Body of pancreas (tissue), 4 donors: ENCODE measurements at regions not wholly inside any gene's neighbourhood (a gene's known extent, or its start where the extent isn't known, plus 50 kb on each side); places are given as distances from the start of the nearest gene placed in this dataset.

Experiments used
- ATAC-seq: fragments of 150-250 bp; one replicate; pipeline ENCODE4 v1.9.1; 2016
- DNase-seq, 4 donors: peaks; one replicate each; pipeline ENCODE4 v3.0.0-alpha.2; 2019
- H3K27ac ChIP-seq, 4 donors: fragments of 200-600 bp; sonication (generic); 1 replicate in 3 of 4; 2 replicates in 1 of 4; pipeline versions ENCODE4 v1.5.1 to v1.6.1; 2016 to 2019; ENCODE audit warnings: mild to moderate bottlenecking in 1 of 4, mixed read lengths in 1 of 4, moderate library complexity in 1 of 4
- H3K27me3 ChIP-seq, 2 donors: fragments of 200-600 bp; sonication (generic); one replicate each; pipeline ENCODE4 v1.6.0; 2016; ENCODE audit warnings: mild to moderate bottlenecking in 1 of 2
- H3K36me3 ChIP-seq, 2 donors: fragments of 200-600 bp; sonication (generic); replicated peaks in 1 of 2; 2 replicates each; pipeline ENCODE4 v1.5.1; 2016; ENCODE audit warnings: low read depth in 2 of 2; ENCODE audit not compliant: insufficient read depth in 1 of 2
- H3K4me1 ChIP-seq: fragments of 200-600 bp; sonication (generic); one replicate; pipeline ENCODE4 v1.6.0; 2016
- H3K4me3 ChIP-seq, 2 donors: fragments of 200-600 bp; sonication (generic); 1 replicate in 1 of 2; 2 replicates in 1 of 2; pipeline ENCODE4 v1.5.1; 2016 to 2019
- H3K9me3 ChIP-seq, 3 donors: fragments of 200-600 bp; sonication (generic); 1 replicate in 2 of 3; 2 replicates in 1 of 3; pipeline ENCODE4 v1.5.1; 2016
- CTCF ChIP-seq, 7 experiments: fragments of 450-650 bp in 4 of 7; fragments of 200-600 bp in 3 of 7; sonication (generic) in 3 of 7; IDR thresholded peaks; one replicate each; pipeline ENCODE4 v1.5.1; 2016 to 2019; ENCODE audit warnings: antibody characterized with exemption in 7 of 7
- POLR2A ChIP-seq, 3 donors: fragments of 450-650 bp; IDR thresholded peaks; one replicate each; pipeline ENCODE4 v1.6.1; 2016; ENCODE audit warnings: antibody characterized with exemption in 3 of 3, mild to moderate bottlenecking in 2 of 3
- WGBS, 2 donors: methylation state at CpG; one replicate each; pipeline ENCODE4 v1.1.5; 2017; 5-methylcytosine and 5-hydroxymethylcytosine counted together
- intact Hi-C: fragments of 100-400 bp; cut with DNase I; formaldehyde crosslinking; loops from one replicate; pipeline ENCODE4 v1.15.1; 2023

- H3K27me3 ChIP-seq, result no peaks in the 10 kb centered on the region
- H3K9me3 ChIP-seq, result no peaks in the 10 kb centered on the region
- WGBS, 2 donors, result 44 to 50% methylated on average over 2 of the region's 2 CpGs
- no peaks in the 10 kb centered on the region for H3K4me1 ChIP-seq
- TF ChIP-seq POLR2A (IDR thresholded peaks at IDR 0.05) (no peak), CTCF (IDR thresholded peaks at IDR 0.05) (no peak)
- H3K27ac ChIP-seq, result no peak overlapping the region
- H3K36me3 ChIP-seq, result no peaks in the 10 kb centered on the region
- ATAC-seq, result no peak
- DNase-seq, result no peak
- intact Hi-C loops, result no loop called here
- no peak overlapping the region for H3K4me3 ChIP-seq
Measured at GRCh38 chr3:118550122-118550521, 484.5 kb downstream of the IGSF11 start.

GRCh38 chr3:118550556-118550955, 484.1 kb downstream of the IGSF11 start:
- intact Hi-C loops, result no loop called here
- no peak for DNase-seq
- Histone ChIP-seq H3K9me3 (no peaks in the 10 kb centered on the region), H3K4me1 (no peaks in the 10 kb centered on the region), H3K27me3 (no peaks in the 10 kb centered on the region), H3K27ac (no peak overlapping the region), H3K36me3 (no peaks in the 10 kb centered on the region), H3K4me3 (no peak overlapping the region)
- no peak for ATAC-seq
- TF ChIP-seq POLR2A (IDR thresholded peaks at IDR 0.05), result no peak
- TF ChIP-seq CTCF (IDR thresholded peaks at IDR 0.05), result no peak

- ATAC-seq, result no peak
- WGBS, 2 donors, result 77 to 87% methylated on average over 5 of the region's 5 CpGs
- intact Hi-C loops, result no loop called here
- Histone ChIP-seq H3K9me3 (no peaks in the 10 kb centered on the region), H3K27ac (no peak overlapping the region), H3K36me3 (no peaks in the 10 kb centered on the region), H3K27me3 (no peaks in the 10 kb centered on the region), H3K4me1 (no peaks in the 10 kb centered on the region), H3K4me3 (no peak overlapping the region)
- no peak for TF ChIP-seq CTCF (IDR thresholded peaks at IDR 0.05)
- no peak for TF ChIP-seq POLR2A (IDR thresholded peaks at IDR 0.05)
- DNase-seq, result no peak
Measured at GRCh38 chr3:118554148-118554838, 480.4 kb downstream of the IGSF11 start.

GRCh38 chr3:118556983-118557382, 477.7 kb downstream of the IGSF11 start:
- Histone ChIP-seq H3K36me3 (no peaks in the 10 kb centered on the region), H3K27ac (no peak overlapping the region), H3K4me3 (no peak overlapping the region), H3K4me1 (no peaks in the 10 kb centered on the region), H3K27me3 (no peaks in the 10 kb centered on the region), H3K9me3 (no peaks in the 10 kb centered on the region)
- ATAC-seq (no peak), DNase-seq (no peak)
- TF ChIP-seq CTCF (IDR thresholded peaks at IDR 0.05), result no peak
- TF ChIP-seq POLR2A (IDR thresholded peaks at IDR 0.05), result no peak
- intact Hi-C loops, result no loop called here

- no peak overlapping the region for H3K4me3 ChIP-seq
- no peaks in the 10 kb centered on the region for H3K36me3 ChIP-seq
- ATAC-seq (no peak), DNase-seq (no peak)
- H3K4me1 ChIP-seq, result no peaks in the 10 kb centered on the region
- H3K9me3 ChIP-seq, result no peaks in the 10 kb centered on the region
- H3K27me3 ChIP-seq, result no peaks in the 10 kb centered on the region
- 14 to 15% methylated on average over 3 of the region's 3 CpGs for WGBS, 2 donors
- TF ChIP-seq CTCF (IDR thresholded peaks at IDR 0.05) (no peak), POLR2A (IDR thresholded peaks at IDR 0.05) (no peak)
- H3K27ac ChIP-seq, result no peak overlapping the region
- intact Hi-C loops, result no loop called here
Measured at GRCh38 chr3:118557513-118557912, 477.1 kb downstream of the IGSF11 start.
